Activated CD4-positive, alpha-beta T cell treated with anti-CD3 and anti-CD28 coated beads, Interleukin-2, Interleukin-4, amounts not matched to agents 100 ng/mL and 50 ng/mL, durations not matched to agents 16 hours and 8 hours (primary cell): ENCODE measurements at regions not wholly inside any gene's neighbourhood (a gene's known extent, or its start where the extent isn't known, plus 50 kb on each side); places are given as distances from the start of the nearest gene placed in this dataset.

Source experiments
- DNase-seq: peaks from one replicate; pipeline ENCODE4 v3.0.0-alpha.2; 2020; ENCODE audit warnings: low spot score

DNA sequence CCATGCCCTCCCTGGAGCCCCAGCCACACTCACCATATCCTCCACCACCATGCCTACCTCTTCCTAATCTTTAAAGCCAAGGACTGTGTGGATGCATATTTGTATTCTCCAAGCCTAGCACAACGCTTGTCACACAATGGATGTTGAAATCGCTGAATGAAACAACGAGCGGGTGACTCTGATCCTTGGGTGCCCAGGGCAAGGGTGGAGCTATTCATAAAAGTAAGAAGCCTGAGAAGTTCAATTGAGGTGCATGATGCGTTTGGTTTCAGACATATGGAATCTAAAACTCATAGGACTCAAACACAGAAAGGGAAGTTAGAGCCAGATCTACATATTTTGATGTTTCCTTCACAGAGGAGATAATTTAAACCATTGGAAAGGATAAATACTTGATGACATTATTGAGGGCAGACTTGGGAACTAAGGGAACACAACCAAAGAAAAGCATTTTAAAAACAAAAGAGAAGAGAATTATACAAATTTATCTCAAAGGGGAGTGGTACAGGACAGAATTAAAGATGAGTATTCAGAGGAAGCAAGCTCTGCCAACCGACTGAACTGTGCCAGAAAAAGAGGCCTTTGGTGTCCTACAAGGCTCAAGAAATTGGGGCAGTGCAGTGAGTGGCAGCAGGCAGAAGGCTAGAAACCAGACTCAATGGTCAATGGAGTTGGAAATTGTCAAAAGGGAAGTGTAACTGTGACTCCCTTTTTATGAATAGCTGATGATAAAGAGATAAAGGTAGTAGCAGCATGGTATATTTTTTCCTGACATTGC is 200.6 kb upstream of the NCKAP5 start:
- no peak for DNase-seq

- no peak for DNase-seq
Observed at GRCh38 chr2:133773854-133774653, 205.8 kb upstream of the NCKAP5 start.

DNA sequence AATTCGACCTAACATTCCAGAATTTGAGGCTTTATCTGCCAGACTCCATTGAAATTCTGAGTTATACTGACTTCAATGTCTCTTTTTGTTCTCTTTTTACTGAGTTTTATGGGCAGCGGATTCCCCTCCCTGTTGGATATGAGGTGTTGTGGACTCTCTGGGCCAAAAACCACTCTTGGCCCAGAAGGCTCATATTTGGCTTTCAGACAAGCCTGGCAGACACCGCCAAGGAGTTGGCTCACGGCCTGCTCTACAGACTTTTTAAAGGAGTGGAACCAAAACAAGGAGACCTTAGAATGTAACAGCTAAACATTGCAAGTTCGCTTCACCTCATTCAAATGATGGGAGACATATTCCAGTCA is 206.4 kb upstream of the NCKAP5 start:
- no peak for DNase-seq

GRCh38 chr2:133776936-133777573 is 208.8 kb upstream of the NCKAP5 start:
- DNase-seq: no peak

- DNase-seq: no peak
Observed at GRCh38 chr2:133777574-133777960, 209.3 kb upstream of the NCKAP5 start.

GRCh38 chr2:133780099-133780996 is 212.1 kb upstream of the NCKAP5 start:
- DNase-seq: peak; percentile 47

GRCh38 chr2:133780997-133781513 is 212.8 kb upstream of the NCKAP5 start:
- no peak for DNase-seq

DNA sequence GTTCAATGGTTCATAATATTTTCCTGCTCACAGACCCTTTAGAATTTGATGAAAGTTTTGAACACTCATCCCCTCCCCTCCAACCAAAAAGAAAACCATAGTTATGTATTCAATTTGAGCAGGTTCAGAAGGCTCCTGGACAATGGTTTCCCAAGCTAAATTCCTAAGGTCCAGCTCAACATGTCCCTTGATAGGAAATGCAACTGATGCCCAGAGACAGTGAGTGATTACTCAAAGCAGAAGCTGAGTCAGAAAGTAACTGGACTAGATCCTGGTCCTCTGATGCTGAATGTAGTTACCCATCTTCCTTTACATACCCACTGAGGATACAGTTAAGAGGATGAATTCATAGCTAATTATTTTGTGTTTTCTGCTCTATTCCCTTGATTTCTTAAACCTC is 218.9 kb upstream of the NCKAP5 start:
- no peak for DNase-seq

- no peak for DNase-seq
Observed at GRCh38 chr2:133787651-133788050, 219.4 kb upstream of the NCKAP5 start.

GRCh38 chr2:133788386-133788785 is 220.1 kb upstream of the NCKAP5 start:
- DNase-seq: no peak

DNA sequence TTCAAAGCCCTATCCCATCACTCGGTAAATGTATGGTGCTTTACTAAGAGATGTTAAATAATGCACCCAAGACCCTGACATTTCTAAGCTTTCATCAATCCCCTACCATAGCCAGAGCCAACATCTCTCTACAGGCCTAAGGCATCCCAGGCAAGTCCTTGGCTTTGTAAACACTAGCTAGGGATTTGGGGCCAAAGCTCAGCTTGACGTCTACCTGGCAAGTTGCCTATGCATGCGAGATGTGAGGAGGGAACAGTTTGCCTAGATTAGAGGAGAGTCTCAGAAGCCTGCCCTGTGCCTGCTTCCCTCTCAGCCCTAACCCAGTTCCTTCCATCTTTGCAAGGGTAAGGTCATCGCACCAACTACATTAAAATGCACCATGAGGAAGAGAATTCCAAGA is 221.5 kb upstream of the NCKAP5 start:
- DNase-seq: no peak

DNA sequence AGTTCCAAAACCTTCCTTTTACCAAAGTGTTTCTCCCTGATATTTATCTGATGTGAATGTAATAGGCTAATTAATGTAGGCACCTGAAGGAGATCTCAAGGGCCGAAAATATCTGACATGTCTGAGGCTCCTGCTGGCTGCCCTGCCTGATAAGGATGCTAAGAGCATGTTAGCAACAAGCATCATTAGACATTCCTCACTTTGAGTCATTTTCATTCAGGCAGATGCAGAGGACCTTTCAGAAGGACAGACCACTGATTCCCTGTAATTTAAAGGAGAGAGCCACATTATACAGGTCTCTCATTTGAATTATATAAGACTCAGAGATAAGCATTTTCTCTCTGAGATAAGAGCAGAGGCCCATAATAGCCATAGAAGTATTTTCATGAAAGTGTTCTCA is 222.4 kb upstream of the NCKAP5 start:
- DNase-seq: no peak

GRCh38 chr2:133791191-133791590 is 222.9 kb upstream of the NCKAP5 start:
- DNase-seq: no peak

DNA sequence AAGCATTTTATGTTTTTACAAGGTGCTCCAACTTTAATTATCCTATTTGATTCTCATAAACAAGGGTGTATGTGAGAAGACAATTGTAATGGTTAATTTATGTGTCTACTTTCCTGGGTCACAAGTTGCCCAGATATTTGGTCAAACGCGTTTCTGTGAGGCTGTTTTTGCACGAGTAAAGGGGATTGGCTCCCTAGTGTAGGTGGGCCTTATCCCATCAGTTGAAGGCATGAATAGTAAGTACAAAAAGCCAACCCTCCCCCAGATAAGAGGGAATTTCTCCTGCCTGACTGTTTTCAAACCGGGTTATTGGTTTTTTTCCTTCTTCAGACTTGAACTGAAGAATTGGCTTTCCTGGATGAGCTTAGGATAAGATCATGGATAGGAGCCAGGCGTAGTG is 224.0 kb upstream of the NCKAP5 start:
- no peak for DNase-seq

DNA sequence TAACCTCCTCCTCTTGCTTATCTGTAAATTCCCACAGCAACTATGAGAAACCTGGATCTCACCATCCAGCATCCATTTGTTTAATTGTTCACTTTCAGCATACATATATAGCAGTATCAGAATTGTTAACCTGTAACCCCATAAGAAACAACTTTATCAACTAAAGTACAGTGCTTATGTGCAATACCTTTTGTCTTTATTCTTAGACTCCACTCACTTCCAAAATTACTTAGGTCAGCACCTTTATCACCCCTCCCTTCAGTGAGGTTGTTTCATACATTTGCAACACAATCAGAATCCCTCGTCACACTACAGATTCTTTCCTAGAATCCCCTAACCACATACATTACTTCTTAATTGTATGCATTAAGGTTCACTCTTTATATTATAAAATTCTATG is 225.9 kb upstream of the NCKAP5 start:
- no peak for DNase-seq

DNA sequence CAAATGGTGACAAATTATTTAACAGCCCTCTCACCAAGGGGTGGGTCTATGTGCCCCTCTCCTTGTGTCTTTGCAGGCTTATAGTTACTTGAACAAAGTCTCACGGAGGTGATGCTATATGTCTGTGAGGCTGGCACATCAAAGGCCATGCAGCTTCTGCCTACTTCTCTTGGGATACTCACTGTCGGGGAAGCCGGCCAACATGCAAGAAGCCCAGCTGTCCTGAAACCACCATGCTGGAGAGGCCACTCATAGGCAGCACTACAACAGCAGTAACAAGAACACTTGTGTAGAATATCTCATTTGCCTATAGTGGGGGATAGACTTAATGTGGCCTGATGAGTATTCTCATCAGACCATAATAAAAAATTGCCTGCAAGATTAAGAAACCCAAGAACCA is 233.7 kb upstream of the NCKAP5 start:
- no peak for DNase-seq

GRCh38 chr2:133802409-133803039 is 234.3 kb upstream of the NCKAP5 start:
- no peak for DNase-seq

DNA sequence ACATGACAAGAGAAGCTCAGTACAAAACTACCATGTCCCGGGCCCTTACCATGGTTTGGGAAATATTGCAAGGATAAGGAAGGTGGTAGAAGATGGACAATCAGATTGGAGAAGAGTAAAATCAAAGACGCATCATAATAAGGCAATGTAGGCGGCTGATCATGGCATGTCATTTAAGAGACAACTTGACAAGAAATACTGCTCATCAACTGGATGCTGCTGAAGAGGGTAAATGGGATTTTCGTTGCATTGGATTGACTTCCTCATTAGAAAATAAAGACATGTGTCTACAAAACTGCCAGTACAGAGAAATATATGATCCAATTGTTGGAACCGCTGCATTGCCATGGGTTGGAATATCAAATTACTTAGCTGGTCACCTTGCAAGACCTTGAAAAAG is 238.3 kb upstream of the NCKAP5 start:
- no peak for DNase-seq

DNA sequence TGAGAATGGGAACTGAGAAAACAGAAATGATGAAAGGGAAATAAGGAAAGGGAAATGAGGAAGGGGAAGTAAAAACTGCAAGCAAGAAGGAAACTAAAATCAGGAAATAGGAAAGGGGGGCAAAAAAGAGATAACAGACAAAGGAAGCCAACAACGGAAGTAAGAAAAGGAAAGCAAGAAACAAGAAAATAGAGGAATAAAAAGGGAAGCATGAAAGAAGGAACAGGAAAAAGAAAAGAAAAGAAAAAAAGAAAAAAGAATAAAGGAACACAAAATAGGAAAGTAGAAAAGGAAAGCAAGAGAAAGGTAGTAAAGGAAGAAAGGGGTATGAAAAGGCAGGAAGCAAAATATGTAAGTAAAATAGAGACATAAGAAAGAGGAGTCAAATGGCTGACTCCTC is 241.2 kb upstream of the NCKAP5 start:
- DNase-seq: no peak

- DNase-seq: no peak
Observed at GRCh38 chr2:133810559-133810958, 242.3 kb upstream of the NCKAP5 start.

DNA sequence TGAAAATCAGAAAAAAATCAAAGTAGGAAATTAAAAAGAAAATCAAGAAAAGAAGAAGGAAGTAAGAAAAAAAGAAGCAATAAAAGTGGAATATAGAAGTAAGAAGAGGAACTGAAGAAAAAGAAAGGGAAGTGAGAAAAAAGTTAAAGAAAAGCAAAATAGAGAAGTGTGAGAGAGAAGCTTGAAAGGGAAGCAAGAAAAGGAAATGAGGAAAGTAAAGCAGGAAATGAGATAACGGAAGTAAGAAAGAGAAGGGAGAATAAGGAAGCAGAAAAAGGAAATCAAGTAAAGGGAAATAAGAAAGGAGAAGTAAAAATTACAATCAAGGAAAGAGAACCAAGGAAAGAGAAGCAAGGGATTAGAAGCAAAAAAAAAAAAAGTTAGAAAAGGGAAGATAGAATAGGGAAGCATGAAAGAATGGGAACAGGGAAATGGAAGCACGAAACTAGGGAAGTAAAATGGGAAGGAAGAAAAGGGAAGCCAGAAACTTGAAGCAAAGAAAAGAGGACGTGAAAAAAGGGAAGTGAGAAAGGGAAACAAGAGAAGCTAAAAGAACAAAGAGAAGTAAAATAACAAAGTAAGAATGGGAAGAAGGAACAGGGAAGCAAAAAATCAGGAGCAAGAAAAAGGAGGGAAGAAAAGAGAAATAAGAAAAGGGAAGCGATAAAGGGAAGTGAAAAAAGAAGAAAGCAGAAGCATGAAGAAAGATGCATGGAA is 243.3 kb upstream of the NCKAP5 start:
- no peak for DNase-seq
